ENCODE measurements at regions not wholly inside any gene's neighbourhood (a gene's known extent, or its start where the extent isn't known, plus 50 kb on each side); places are given as distances from the start of the nearest gene placed in this dataset.

DNA sequence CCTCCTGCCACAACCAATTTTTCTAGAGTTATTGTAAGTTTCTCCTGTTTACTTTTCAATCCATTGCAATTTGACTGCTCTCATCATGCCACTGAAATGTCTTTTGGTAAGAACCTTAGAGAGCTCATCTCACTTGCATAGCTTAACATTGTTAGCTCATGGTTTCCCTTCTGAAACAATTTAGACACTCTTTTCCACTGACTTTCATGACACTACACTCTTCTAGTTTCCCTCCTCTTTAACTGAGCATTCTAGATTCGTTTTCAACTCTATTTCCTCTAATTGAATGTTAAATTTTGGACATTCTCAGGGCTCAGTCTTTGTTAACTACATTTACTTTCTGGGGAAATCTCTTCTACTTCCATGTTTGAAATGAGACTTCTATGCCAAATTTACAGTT is 369.1 kb downstream of the JRKL start:
- Mint-ChIP-seq H3K36me3 (no peaks in the 10 kb centered on the region), H3K27ac (no peak overlapping the region), H3K4me1 (no peaks in the 10 kb centered on the region), H3K27me3 (ENCODE audit: low read depth in 3 of 3) (peaks cover 0 to 1% (median 0%) of the 10 kb centered on the region in 3 donors), H3K4me3 (no peak overlapping the region), H3K9me3 (peaks cover 0 to 10% (median 3%) of the 10 kb centered on the region in 7 donors)
- no peaks in the 10 kb centered on the region for H3K4me1 ChIP-seq (ENCODE audit: control insufficient read depth in 1 of 2, insufficient read depth in 2 of 2, low read length in 2 of 2)
- TF ChIP-seq, protein P1, sequence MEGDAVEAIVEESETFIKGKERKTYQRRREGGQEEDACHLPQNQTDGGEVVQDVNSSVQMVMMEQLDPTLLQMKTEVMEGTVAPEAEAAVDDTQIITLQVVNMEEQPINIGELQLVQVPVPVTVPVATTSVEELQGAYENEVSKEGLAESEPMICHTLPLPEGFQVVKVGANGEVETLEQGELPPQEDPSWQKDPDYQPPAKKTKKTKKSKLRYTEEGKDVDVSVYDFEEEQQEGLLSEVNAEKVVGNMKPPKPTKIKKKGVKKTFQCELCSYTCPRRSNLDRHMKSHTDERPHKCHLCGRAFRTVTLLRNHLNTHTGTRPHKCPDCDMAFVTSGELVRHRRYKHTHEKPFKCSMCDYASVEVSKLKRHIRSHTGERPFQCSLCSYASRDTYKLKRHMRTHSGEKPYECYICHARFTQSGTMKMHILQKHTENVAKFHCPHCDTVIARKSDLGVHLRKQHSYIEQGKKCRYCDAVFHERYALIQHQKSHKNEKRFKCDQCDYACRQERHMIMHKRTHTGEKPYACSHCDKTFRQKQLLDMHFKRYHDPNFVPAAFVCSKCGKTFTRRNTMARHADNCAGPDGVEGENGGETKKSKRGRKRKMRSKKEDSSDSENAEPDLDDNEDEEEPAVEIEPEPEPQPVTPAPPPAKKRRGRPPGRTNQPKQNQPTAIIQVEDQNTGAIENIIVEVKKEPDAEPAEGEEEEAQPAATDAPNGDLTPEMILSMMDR (IDR thresholded peaks at IDR 0.05), result no peak
- H3K9ac ChIP-seq (ENCODE audit: insufficient read depth, low read length, poor library complexity, severe bottlenecking), result no peak overlapping the region
- H3K27me3 ChIP-seq (ENCODE audit: control insufficient read depth in 2 of 2, insufficient read depth in 2 of 2, low read length in 2 of 2), result no peaks in the 10 kb centered on the region
- H3K4me3 ChIP-seq (replicated peaks in 1 of 3; ENCODE audit: low read depth in 2 of 3, low read length in 3 of 3), result no peak overlapping the region
- H3K9me3 ChIP-seq (replicated peaks in 1 of 2; ENCODE audit: control insufficient read depth in 1 of 2, insufficient read depth in 1 of 2, low read length in 2 of 2), result peaks cover 1 to 9% of the 10 kb centered on the region in 2 donors
- H3K79me2 ChIP-seq (ENCODE audit: insufficient read depth, low read length), result no peaks in the 10 kb centered on the region
- no peaks in the 10 kb centered on the region for H4K20me1 ChIP-seq (ENCODE audit: insufficient read depth, low read length)
- no peak overlapping the region for H3K4me2 ChIP-seq (replicated peaks; ENCODE audit: extremely low read depth, low read length, poor library complexity, severe bottlenecking)
- H3K36me3 ChIP-seq (replicated peaks in 1 of 2; ENCODE audit: control insufficient read depth in 1 of 2, insufficient read depth in 2 of 2, low read length in 2 of 2), result no peaks in the 10 kb centered on the region
- no peak for DNase-seq
- no CpG with 5 or more reads among the region's 1 CpG for WGBS (ENCODE audit: insufficient coverage)
- intact Hi-C loops (cut with micrococcal nuclease), result no loop called here
- no peak overlapping the region for H3K27ac ChIP-seq (ENCODE audit: low read depth in 1 of 2, low read length in 2 of 2)
- no peak overlapping the region for H2AFZ ChIP-seq (ENCODE audit: insufficient read depth, low read depth, low read length, poor library complexity, severe bottlenecking)

DNA sequence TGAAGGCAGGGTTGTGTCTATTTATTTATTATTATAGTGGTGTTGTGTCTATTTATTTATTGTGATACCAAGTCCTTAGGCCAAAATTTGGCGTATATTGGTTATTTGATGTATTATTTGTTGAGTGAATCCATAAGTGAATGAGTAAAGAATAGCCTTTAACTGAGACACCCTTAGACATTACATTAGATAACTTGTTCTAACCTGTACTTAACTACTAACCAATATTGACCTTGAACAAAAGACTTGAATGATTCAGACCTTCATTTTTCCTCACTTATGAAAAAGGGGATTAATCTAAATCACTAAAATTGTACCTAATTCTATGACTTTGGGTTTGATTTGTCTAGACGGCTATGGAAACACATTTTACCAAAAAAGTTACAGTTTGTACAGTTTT is 370.5 kb downstream of the JRKL start:
- intact Hi-C loops (cut with micrococcal nuclease), result no loop called here
- no peaks in the 10 kb centered on the region for H3K4me1 Mint-ChIP-seq
- no CpG with 5 or more reads among the region's 2 CpGs for WGBS (ENCODE audit: insufficient coverage)
- Histone ChIP-seq H3K27me3 (ENCODE audit: control insufficient read depth in 2 of 2, insufficient read depth in 2 of 2, low read length in 2 of 2) (no peaks in the 10 kb centered on the region), H3K4me1 (ENCODE audit: control insufficient read depth in 1 of 2, insufficient read depth in 2 of 2, low read length in 2 of 2) (no peaks in the 10 kb centered on the region), H3K36me3 (replicated peaks in 1 of 2; ENCODE audit: control insufficient read depth in 1 of 2, insufficient read depth in 2 of 2, low read length in 2 of 2) (no peaks in the 10 kb centered on the region), H3K9ac (ENCODE audit: insufficient read depth, low read length, poor library complexity, severe bottlenecking) (no peak overlapping the region), H3K27ac (ENCODE audit: low read depth in 1 of 2, low read length in 2 of 2) (no peak overlapping the region), H4K20me1 (ENCODE audit: insufficient read depth, low read length) (no peaks in the 10 kb centered on the region), H3K79me2 (ENCODE audit: insufficient read depth, low read length) (no peaks in the 10 kb centered on the region), H3K4me2 (replicated peaks; ENCODE audit: extremely low read depth, low read length, poor library complexity, severe bottlenecking) (no peak overlapping the region), H3K4me3 (replicated peaks in 1 of 3; ENCODE audit: low read depth in 2 of 3, low read length in 3 of 3) (no peak overlapping the region), H3K9me3 (replicated peaks in 1 of 2; ENCODE audit: control insufficient read depth in 1 of 2, insufficient read depth in 1 of 2, low read length in 2 of 2) (peaks cover 0 to 7% of the 10 kb centered on the region in 2 donors), H2AFZ (ENCODE audit: insufficient read depth, low read depth, low read length, poor library complexity, severe bottlenecking) (no peak overlapping the region)
- DNase-seq, result no peak
- H3K9me3 Mint-ChIP-seq, result peaks cover 0 to 5% (median 3%) of the 10 kb centered on the region in 7 donors
- H3K4me3 Mint-ChIP-seq, result no peak overlapping the region
- TF ChIP-seq, protein P1 (IDR thresholded peaks at IDR 0.05), result no peak
- H3K36me3 Mint-ChIP-seq, result no peaks in the 10 kb centered on the region
- peaks cover 0 to 1% (median 0%) of the 10 kb centered on the region in 3 donors for H3K27me3 Mint-ChIP-seq (ENCODE audit: low read depth in 3 of 3)
- no peak overlapping the region for H3K27ac Mint-ChIP-seq

Data from CD14-positive monocyte (primary cell).